GM12873 (cell line): ENCODE measurements at regions not wholly inside any gene's neighbourhood (a gene's known extent, or its start where the extent isn't known, plus 50 kb on each side); places are given as distances from the start of the nearest gene placed in this dataset.

Experiments used
- TF ChIP-seq, protein P1 (sequence below): IDR thresholded peaks from 2 replicates; pipeline ENCODE4 v1.5.1; 2012; ENCODE audit warnings: low read depth, mild to moderate bottlenecking, moderate library complexity, low read length, control low read depth; ENCODE audit not compliant: insufficient read depth; ENCODE audit errors: missing control alignments

DNA sequence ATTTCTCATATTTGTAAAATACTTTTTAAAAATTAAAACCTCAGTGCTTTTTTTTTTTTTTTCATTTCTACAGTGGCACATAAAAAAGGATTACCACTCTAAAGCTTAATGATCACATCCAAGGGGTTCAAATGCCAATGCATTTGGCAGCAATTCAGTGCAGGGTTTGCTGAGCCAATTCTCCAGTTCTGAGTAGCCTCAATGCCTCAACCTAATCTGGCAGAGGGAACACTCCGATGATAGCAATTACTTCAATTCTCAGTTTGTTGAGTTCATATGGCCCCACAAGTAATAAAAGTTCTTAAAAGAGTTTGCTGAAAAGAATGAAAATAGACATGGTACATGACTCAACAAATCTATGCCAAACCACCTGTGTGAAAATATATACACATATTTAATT lies 79.3 kb upstream of the RBMS3 start:
- TF ChIP-seq, protein P1, sequence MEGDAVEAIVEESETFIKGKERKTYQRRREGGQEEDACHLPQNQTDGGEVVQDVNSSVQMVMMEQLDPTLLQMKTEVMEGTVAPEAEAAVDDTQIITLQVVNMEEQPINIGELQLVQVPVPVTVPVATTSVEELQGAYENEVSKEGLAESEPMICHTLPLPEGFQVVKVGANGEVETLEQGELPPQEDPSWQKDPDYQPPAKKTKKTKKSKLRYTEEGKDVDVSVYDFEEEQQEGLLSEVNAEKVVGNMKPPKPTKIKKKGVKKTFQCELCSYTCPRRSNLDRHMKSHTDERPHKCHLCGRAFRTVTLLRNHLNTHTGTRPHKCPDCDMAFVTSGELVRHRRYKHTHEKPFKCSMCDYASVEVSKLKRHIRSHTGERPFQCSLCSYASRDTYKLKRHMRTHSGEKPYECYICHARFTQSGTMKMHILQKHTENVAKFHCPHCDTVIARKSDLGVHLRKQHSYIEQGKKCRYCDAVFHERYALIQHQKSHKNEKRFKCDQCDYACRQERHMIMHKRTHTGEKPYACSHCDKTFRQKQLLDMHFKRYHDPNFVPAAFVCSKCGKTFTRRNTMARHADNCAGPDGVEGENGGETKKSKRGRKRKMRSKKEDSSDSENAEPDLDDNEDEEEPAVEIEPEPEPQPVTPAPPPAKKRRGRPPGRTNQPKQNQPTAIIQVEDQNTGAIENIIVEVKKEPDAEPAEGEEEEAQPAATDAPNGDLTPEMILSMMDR: no peak

DNA sequence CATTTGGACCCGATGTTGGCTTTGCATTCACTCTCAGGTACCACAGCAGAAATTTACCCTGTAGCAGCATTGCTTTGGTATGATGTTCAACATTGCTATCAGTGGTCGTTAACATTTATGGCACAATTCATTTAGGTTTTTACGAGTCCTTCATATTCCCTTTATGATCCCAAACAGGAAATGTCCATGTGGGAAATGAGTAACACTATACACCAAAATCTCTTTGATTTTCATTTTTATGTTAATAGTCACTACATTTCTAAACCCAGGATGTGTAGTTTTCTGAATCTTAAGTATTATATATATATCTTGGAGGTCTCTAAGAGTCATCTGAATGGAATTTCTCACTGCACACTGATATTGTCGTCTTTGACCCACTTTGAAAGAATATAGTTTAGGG lies 78.5 kb upstream of the RBMS3 start:
- TF ChIP-seq, protein P1: no peak

DNA sequence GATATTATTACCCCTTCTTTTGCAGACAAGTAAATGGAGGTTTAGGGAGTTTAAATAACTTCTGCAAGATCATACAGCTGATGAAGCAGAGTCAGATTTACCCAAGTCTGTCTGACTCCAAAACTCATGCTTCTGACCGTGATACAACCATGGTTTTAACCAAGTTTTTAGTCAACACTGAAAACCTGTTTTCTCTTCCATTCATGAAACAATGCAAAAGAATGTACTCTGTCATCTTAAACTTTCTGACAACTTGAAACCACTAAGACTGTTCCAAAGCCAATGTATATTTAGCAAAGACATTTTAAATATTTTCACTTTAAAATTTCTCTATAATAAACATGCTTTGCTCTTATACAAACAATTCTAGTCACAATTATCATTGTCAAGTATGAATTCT lies 77.0 kb upstream of the RBMS3 start:
- TF ChIP-seq, protein P1: no peak

DNA sequence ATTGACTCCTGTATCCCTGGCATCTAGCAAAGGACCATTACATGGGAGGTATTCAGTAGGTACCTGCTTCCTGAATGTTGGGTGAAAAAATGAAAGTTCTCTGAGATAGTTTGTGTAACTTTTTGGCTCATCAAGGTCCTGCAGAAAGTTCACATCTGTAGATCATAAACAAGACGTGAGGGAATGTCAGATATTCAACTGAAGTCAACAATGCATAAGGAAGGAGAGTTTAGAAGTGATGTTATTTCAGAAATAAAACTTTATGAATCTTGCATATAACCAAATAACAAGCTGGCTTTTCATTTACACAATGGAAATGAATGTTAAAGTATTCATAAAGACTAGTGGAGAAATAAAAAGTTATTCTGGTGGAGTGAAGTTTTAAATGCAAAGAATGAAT lies 73.4 kb upstream of the RBMS3 start:
- TF ChIP-seq, protein P1: no peak

DNA sequence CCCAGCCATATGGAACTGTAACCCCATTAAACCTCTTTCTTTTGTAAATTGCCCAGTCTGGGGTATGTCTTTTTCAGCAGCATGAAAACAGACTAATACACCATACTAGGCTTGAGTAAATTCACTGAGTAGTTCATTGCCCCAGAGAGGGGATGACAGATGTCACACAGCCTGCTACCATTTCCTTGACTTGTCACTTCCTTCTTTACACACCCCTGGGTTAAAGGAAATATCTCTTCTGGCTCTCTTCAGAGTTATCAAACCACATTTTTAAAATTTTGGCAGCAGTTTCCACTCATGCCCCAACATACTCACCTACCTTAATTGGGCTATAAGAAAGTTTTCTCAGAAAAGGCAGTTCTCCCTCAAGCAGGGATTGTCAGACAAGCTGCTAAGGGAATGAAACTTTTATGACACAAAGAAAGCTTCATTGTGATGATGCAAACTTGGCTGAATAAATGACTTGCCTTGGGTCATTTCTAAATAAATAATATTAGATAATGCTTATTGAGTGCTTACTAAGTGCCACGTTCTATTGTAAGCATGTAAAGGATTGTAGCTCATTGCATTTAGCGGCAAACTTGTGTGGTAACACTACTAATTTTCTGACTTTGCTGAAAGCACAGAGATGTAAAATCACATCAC lies 68.0 kb upstream of the RBMS3 start:
- TF ChIP-seq, protein P1: no peak

DNA sequence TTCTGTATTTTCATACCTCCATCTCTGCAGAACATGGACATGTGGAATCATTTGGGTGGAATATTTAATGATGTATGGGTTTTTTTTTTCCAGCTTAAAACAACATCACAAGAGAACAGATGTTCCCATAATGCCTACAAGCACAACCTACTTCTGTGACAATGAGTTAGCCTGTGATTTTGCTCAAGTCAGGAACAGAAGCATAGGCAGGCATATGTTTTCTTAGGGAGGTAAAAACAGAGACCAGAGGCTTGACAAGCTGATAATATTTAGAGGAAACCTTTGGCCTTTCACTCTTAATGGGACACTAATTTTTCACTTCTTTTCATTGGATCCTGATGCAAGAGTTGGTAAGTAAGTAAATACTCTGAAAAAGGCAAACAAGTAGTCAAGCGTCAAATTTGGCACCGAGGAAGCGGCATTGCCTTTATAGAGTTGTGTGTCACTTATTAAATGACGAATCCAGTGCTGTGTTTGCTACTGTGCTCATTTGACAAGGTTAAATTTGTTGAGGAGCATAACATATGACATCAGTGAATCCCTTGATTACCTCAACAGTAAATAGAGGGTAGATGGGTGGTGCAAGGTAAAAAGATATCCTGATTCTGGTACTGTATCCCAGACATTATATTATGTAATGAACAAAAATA lies 66.7 kb upstream of the RBMS3 start:
- TF ChIP-seq, protein P1: no peak

DNA sequence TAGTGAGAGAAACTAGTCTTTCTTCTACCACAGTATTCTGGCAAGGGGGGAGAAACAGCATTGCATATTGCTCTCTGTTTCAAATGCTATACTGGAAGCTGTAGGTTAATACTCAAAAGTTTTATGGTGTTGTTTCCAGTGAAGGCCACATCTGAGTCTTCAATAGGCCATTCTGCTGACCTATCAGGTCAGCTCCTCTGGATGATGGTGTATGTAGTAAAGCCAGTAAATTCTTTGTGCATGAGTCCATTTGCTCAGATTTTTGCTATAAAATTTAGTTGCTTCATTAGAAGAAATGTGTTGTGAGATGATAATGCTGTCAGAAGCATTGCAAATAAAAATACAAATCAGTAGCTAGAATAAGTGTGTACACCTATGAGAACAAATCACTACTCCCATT lies 64.9 kb upstream of the RBMS3 start:
- TF ChIP-seq, protein P1: no peak
